ENCODE measurements at regions not wholly inside any gene's neighbourhood (a gene's known extent, or its start where the extent isn't known, plus 50 kb on each side); places are given as distances from the start of the nearest gene placed in this dataset.

DNA sequence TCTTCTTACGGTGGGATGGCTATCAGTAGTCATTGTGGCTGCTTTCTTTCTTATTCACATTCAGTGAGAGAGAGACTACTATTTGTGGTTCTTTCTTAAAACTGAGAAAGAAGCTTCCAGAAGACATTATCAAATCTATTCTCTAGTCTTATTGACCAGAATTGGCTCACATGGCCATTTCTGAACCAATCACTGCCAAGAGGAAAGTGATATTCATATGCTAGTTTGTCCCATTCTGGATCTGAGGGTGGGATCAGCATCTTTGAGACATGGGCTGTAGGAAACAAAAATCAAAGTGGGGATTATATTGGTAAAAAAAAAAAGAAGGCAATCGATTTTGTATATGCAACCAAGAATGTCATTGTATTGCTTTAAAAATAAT lies 106.4 kb upstream of the RASGRP1 start:
- no peak for ATAC-seq
- TF ChIP-seq POU6F1 (CRISPR knock-in tag; IDR thresholded peaks at IDR 0.05; ENCODE audit: borderline replicate concordance, low read depth) (no peak), ARNTL (CRISPR knock-in tag; IDR thresholded peaks at IDR 0.05; ENCODE audit: borderline replicate concordance, low read depth) (no peak), ZNF70 (CRISPR knock-in tag; IDR thresholded peaks at IDR 0.05) (no peak), ZNF8 (CRISPR knock-in tag; IDR thresholded peaks at IDR 0.05) (no peak), ISL1 (CRISPR knock-in tag; IDR thresholded peaks at IDR 0.05) (no peak), ZFP3 (CRISPR knock-in tag; IDR thresholded peaks at IDR 0.05) (no peak), ZFP30 (CRISPR knock-in tag; IDR thresholded peaks at IDR 0.05) (no peak), ESRRG (CRISPR knock-in tag; IDR thresholded peaks at IDR 0.05) (no peak), TOX (CRISPR knock-in tag; IDR thresholded peaks at IDR 0.05; ENCODE audit: borderline replicate concordance) (no peak), ZC3H10 (CRISPR knock-in tag; IDR thresholded peaks at IDR 0.05) (no peak)
- TF ChIP-seq, protein P1, sequence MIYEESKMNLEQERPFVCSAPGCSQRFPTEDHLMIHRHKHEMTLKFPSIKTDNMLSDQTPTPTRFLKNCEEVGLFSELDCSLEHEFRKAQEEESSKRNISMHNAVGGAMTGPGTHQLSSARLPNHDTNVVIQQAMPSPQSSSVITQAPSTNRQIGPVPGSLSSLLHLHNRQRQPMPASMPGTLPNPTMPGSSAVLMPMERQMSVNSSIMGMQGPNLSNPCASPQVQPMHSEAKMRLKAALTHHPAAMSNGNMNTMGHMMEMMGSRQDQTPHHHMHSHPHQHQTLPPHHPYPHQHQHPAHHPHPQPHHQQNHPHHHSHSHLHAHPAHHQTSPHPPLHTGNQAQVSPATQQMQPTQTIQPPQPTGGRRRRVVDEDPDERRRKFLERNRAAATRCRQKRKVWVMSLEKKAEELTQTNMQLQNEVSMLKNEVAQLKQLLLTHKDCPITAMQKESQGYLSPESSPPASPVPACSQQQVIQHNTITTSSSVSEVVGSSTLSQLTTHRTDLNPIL (CRISPR knock-in tag; IDR thresholded peaks at IDR 0.05; ENCODE audit: low read depth) = no peak

GRCh38 chr15:38671675-38672254 lies 107.2 kb upstream of the RASGRP1 start:
- no peak for ATAC-seq
- TF ChIP-seq PPARA (CRISPR knock-in tag; IDR thresholded peaks at IDR 0.05; ENCODE audit: borderline replicate concordance) = no peak
- no peak for TF ChIP-seq GLIS3 (CRISPR knock-in tag; IDR thresholded peaks at IDR 0.05)
- TF ChIP-seq, protein P2, sequence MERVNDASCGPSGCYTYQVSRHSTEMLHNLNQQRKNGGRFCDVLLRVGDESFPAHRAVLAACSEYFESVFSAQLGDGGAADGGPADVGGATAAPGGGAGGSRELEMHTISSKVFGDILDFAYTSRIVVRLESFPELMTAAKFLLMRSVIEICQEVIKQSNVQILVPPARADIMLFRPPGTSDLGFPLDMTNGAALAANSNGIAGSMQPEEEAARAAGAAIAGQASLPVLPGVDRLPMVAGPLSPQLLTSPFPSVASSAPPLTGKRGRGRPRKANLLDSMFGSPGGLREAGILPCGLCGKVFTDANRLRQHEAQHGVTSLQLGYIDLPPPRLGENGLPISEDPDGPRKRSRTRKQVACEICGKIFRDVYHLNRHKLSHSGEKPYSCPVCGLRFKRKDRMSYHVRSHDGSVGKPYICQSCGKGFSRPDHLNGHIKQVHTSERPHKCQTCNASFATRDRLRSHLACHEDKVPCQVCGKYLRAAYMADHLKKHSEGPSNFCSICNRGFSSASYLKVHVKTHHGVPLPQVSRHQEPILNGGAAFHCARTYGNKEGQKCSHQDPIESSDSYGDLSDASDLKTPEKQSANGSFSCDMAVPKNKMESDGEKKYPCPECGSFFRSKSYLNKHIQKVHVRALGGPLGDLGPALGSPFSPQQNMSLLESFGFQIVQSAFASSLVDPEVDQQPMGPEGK (CRISPR knock-in tag; IDR thresholded peaks at IDR 0.05; ENCODE audit: borderline replicate concordance) = no peak
- no peak for TF ChIP-seq TSHZ2 (CRISPR knock-in tag; IDR thresholded peaks at IDR 0.05)
- TF ChIP-seq TOX (CRISPR knock-in tag; IDR thresholded peaks at IDR 0.05; ENCODE audit: borderline replicate concordance) = no peak

- no peak for ATAC-seq
- TF ChIP-seq CSRNP3 (CRISPR knock-in tag; IDR thresholded peaks at IDR 0.05) (no peak), ZFP30 (CRISPR knock-in tag; IDR thresholded peaks at IDR 0.05) (no peak)
These were observed 107.7 kb upstream of the RASGRP1 start for GRCh38 chr15:38672273-38672672.

- no peak for ATAC-seq
These were observed 108.4 kb upstream of the RASGRP1 start for GRCh38 chr15:38672814-38673670.

More at GRCh38 chr15:38672814-38673670, 108.4 kb upstream of the RASGRP1 start:
- TF ChIP-seq SNAI2 (CRISPR knock-in tag; IDR thresholded peaks at IDR 0.05) (no peak), ZFP30 (CRISPR knock-in tag; IDR thresholded peaks at IDR 0.05) (no peak), CSDC2 (CRISPR knock-in tag; IDR thresholded peaks at IDR 0.05) (no peak), ARNTL (CRISPR knock-in tag; IDR thresholded peaks at IDR 0.05; ENCODE audit: borderline replicate concordance, low read depth) (no peak), TSHZ2 (CRISPR knock-in tag; IDR thresholded peaks at IDR 0.05) (no peak), ISL1 (CRISPR knock-in tag; IDR thresholded peaks at IDR 0.05) (no peak), ZFP3 (CRISPR knock-in tag; IDR thresholded peaks at IDR 0.05) (no peak), ESRRG (CRISPR knock-in tag; IDR thresholded peaks at IDR 0.05) (no peak)
- TF ChIP-seq, protein P2 (CRISPR knock-in tag; IDR thresholded peaks at IDR 0.05; ENCODE audit: borderline replicate concordance) = no peak
